HG03442 (cell line): ENCODE measurements at regions not wholly inside any gene's neighbourhood (a gene's known extent, or its start where the extent isn't known, plus 50 kb on each side); places are given as distances from the start of the nearest gene placed in this dataset.

Experiments
- ATAC-seq: cut with Tn5 transposase; IDR thresholded peaks from one replicate; pipeline ENCODE4 v1.9.1; 2021; ENCODE audit warnings: mild to moderate bottlenecking, moderate library complexity; ENCODE audit not compliant: unreplicated experiment

DNA sequence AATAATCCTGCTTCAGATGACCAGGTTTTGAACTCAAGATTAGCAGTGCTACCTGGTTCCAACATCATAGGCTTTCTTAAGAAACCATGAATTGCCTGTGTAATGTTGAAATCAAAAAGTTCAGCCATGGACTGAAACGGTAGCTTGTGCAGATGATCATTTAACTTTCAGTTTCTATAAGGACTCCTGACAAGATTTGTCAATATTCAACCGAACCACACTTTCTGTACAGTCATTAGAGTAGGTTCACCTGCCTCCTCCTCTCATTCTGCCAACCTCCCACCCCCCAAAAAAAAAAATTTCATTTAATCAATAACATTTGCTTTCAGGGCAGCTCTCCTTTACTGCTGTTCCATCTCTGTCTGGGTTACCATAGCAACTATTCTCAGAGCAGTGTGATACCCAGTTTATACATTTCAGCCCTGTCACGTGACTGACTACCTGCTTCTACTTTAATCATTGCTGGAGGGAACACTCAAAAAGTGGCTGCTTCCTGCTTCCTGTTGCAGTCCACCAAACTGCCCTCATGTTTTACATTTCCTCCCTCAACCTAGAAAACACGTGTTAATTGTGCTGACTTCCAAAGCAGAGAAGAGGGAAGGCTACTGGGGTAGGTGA lies 275.5 kb downstream of the SS18 start:
- ATAC-seq, result peak; percentile 84

DNA sequence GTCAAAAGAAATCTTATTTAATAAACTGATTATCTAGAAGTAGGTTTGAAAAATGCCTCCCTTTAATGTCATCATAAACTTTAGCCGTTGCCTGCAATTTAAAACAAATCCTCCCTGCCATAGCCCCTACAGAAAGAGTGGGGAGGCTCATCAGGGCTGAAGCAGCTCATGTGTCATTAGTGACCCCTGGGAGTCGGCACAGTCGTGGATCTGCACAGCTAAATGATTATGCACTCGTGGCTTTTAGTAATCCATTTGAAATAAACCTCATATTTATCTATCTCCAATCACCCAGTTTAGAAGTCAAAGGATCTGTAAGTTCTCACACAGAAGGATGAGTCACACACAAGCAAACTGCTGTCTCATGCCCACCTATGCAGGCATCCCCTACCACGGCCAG lies 277.3 kb downstream of the SS18 start:
- no peak for ATAC-seq

DNA sequence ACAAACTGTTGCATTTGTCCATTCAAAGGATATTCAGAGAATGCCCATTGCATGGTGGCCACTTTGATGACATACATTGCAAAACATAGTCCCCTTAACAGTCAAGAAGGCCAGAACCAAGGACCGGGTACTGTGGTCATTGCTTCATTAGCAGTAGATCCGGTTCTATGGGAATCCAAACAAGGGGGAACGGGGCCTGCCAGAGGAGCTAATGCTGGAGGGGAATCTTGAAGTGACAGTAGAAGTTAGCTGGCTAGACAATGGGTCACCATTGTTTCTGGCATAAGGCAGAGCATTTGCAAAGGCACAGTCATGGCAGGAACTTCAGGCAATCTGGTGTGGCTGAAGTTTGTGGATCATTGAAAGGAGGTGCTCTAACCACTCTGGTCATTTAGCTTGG lies 279.7 kb downstream of the SS18 start:
- ATAC-seq, result no peak

DNA sequence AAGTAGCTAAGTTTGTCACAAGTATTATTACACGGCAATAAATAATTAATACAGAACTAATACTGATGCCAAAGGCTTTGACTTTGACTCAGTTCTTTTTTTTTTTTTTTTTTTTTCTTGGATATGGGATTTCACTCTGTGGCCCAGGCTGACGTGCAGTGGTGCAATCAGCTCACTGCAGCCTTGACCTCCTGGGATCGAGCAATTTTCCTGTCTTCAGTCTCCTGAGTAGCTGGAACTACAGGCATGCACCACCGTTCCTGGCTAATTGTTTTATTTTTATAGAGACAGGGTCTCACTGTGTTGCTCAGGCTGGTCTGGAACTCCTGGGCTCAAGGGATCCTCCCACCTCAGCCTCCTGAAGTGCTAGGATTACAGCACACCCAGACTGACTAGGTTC lies 284.5 kb downstream of the SS18 start:
- no peak for ATAC-seq

DNA sequence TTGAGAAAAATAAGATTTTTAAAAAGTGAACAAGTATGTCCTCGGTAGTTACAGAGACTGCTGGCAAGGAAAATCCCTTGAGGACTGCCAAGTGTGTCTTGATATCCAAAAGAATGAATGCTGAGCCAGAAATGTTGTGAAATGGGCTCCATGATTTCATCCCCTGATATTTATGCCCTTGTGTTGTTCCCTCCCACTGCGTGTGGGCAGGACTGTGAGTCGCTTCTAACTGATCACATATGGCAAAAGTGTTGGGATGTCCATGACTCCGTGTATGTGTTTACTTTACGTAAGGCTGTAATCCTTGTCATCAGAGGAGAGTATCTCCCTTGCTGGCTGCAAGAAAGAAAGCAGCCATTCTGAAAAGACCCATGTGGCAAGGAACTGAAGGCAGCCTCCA lies 285.1 kb downstream of the SS18 start:
- no peak for ATAC-seq

DNA sequence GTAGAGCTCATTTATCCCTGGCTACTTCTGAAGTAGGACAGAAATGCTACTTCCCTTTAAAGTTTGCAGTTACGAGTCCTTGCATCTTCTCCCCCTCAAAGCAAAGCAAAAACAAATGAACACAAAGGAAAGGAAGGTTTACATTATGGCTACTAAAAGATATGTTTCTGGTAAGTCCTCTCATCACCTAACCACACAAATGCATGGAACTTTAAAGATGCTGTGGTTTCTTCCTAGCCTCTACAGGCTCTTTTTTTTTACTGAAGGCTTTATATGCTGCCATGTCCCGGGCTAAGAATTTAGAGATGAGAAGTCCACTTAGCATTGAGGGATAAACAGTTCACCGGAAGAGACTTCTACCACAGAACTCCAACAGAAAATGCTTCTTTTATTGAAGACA lies 291.2 kb downstream of the SS18 start:
- ATAC-seq, result no peak

DNA sequence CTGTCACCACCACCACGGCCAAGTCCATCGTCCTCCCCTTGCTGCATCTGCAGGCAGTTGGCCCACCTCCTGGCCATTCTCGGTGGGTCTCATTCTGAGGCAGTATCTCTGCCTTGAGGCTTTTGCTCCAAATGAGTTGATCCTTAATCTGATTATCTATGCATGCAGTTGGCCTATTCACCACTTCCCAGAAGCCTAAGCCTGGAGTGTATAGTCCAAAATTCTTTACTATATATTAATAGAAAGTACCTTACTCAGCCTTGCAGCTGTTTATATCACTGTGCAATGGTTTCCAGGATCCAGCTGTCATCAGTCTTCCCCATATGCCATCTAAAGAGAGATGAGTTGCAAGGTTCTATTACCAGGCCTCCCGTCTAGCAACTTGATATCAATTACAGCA lies 292.4 kb downstream of the SS18 start:
- no peak for ATAC-seq

DNA sequence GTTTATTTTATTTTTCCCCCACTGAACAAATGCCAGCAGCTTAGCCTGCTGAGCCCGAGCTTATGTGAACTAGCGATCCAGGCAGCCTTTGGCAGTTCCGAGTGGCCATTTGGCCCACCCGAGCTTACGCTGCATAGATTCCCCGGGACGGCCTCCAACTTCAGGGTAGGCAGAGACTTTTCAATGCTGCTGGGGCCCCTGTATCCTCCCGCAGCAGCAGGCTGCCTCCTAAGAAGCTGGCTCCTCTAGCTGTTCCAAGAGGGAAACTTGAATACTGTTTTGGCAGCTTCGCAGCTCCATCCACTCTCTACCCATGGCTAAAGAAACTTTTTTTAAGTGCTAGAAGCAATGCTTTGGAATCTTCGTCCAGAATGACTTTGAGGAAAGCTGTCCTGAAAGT lies 295.2 kb downstream of the SS18 start:
- ATAC-seq, result no peak

DNA sequence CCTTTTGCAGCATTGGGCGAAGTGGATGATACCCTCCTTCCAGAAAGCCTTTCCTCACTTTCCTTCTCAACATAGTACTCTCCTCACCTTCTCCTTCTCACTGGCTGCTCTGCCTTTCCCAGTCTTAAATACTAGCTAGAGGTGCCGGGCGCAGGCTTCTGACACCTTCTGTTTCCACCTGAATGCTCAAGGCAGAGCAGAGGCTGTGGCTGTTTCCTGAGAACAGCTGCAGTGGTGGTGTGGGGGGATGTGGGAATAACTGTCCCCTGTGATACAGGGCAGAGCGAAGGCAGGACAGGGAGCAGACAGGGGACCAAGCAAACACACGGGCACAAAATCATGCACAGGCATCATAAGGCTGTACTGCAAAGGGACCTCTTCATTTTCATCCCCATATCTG lies 303.1 kb downstream of the SS18 start:
- ATAC-seq, result no peak

DNA sequence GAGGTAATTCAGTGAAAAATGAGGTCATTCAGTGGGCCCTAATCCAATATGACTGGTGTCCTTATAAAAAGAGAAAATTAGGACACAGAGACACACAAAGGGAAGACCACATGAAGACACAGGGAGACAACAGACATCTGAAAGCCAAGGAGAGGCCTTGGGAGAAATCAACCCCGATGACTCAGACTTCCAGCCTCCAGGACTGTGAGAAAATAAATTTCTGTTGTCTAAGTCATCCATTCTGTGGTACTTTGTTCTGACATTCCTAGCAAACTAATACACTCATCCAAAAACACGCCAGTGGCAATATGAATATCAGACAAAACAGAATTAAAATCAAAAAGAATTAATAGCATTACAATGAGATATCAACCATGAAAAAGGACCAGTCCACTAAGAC lies 303.7 kb downstream of the SS18 start:
- no peak for ATAC-seq

DNA sequence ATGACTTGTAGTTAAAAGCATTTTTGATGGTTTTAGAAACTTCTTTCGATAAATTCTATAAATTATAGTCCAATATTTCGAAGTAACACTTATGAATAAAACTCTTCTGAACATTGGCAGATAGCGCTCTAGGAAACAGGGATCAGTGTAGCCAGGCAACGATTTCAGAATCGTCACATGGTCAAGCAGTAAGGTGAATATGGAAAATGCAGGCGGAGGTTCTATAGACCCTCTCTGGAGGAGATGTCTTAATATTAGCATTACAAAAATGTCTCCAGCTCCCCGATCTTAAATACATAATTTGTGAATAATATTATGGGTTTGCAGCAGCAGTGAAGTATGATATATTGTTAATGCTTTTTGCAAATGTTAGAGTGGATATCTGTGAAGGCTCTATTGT lies 310.3 kb downstream of the SS18 start:
- no peak for ATAC-seq

DNA sequence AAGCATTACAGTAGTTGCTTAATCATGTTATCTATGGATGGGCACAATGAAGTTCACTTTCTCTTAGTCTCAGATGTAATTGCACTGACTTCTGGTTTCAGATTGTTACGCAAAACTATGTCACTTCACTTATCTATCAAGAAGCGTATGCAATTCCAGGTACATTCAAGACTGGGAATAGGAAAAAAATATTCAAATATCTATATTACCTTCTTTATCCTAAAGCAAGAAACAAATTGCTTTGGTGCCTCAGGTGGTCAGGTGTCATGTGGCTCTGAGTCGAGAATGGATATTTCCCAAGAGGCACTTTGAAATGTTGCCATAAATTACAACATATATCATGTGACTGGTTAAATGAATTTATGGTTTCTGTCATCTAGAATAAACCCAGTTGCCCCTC lies 318.6 kb downstream of the SS18 start:
- ATAC-seq, result no peak

DNA sequence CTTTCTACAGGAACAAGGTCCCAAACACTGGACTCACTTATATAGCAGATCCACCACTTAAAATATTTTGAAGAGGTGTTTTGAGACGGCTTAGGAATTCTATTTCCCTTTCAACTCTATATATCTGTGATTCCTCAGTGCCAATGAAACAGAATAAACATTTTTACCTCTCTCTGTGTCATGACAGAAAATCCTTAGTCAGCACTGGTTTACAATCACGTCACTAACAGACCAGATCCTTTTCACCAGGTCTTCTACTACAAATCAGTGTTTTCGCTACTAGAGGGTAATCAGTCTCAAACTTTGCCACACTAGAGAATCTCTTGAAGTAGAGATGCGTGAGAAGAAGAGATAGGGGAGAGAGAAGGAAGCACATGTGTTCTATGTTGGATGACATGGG lies 325.6 kb downstream of the SS18 start:
- ATAC-seq, result no peak

DNA sequence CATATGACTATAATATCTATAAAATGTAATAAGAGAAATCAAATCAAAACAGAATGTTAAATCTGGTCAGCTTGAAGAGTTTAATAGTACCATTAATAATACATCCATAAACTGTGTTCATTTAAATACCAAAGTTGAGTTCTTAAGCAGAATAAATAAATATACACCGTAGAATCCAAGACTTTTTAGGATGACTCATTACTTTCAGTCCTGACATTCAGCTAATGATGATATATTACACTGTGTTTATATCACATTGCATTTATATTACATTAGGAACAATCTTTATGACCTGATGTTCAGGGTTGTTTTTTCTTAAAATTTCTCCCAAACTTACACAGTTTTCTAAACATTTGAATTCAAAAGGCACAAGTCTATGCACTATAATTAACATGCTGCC lies 331.3 kb downstream of the SS18 start:
- ATAC-seq, result no peak

DNA sequence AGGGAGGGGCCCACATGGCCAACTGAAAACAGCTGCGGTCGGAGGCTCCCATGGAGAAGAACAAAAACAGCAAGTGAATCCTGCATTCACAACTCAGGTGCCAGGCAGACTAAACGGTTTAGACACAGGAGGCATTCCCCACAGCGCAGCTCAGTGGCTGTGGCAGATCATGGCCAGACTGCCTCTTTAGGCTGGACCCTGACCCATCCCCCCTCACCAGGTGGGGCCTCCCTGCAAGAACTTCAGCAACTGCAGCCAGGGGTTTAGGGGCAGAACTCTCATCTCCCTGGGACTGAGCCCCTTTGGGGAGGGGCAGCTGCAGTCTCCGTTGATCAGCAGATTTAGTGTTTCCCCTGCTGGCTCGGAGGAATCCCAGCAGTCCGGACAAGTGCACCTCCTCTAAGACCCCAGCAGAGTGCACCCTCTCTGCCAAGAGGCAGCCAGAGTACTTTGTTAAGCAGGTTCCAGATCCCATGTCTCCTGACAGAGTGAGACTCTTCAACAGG lies 346.7 kb downstream of the SS18 start:
- no peak for ATAC-seq

DNA sequence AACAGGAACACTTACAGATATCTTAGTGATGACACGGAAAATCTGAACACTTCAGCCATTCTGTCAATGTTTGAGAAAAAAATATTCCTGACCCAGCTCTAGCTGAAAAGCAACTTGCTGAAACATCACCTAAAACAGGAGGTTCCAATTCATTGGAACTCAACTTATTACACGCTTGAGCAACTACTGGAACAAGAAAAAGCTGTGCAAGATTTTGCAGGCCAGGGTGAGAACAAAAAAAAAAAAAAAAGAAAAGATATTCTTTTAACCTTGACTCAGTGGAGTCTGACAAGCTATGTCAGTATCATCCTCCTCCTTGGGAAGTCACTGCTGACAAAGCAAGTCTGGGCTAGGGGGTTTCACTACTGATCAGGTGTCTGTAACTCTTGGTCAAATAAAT lies 351.0 kb downstream of the SS18 start:
- ATAC-seq, result no peak

DNA sequence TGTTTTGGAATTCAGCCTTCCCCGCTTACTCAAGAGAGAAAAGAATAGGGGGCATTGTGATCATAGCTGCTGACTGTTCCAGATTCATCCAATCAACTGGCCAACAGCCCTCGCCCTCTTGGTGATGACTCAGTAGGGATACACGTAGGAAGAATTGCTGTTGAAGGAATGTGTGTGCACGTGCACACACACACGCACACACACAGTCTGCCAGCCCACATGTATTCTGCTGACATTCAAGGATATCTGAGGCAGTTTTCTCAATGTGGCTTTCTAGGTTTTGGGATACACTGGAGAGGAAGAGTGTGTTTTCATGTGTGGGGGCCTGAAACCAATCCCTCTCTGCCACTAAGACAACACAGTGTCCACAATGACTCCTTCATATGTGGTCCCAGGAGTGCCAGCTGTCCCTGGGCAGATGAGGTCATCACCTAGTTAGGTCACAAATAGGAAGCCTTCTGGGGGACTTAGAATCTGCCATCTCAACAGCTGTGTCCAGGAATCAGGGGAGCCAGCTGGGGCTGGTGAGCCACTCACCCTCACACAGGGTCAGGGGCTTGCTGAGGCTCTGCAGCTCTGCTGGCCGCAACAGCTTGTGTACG lies 352.6 kb downstream of the SS18 start:
- no peak for ATAC-seq

DNA sequence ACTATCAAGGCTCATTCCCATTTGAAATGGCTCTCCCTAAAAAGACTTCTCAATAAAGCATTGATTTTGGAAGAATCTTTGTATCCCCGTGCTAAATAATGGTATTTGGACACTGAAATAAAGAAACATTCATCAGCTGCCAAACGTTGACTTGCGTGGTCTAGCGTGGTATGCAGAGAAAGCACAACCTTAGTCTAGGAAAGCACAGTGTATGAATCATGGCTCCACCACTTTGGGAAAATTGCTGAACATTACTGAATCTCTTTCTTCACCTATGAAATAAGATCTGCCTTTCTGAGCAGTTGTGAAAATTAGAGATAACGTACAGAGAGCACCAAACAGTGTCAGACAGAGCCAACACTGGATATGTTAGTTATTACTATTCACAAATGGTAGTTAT lies 353.9 kb downstream of the SS18 start:
- no peak for ATAC-seq

DNA sequence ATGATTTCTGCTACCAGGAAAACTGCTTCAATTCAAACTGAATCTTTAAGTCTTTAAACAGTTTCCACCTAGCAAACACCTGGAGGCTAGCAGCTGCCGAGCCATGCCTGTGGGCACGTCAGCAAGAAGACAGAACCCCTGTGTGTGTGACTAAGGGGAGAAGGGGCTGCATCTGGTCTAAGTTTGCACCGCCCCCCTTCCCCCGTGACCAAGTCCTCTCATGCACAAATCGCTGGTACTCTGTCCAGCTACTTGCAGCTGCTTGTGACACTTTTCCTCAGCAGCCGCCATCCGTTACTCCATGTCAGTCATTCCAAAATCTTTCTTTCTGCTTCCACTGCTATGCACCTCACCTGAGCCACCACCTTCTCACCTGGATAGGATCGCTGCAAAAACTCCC lies 355.0 kb downstream of the SS18 start:
- ATAC-seq, result no peak

DNA sequence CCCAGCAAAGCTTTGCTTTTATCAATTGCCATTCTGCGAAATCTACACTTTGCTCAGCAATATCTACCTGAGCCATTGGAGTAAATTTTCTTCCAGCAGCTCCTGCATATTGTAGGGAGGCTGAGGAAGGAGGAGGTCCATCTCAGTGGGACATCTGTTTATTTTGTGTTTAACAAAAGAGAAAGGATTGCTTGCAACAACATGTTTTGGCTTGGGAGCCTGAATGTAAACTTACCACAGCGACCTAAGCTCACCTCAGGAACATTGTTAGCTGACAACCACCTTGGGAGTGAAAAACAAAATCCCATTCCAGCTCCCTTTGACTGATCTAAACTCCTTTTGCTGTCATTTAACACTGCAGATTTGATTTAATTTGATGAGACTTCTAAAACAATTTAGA lies 356.1 kb downstream of the SS18 start:
- ATAC-seq, result no peak

DNA sequence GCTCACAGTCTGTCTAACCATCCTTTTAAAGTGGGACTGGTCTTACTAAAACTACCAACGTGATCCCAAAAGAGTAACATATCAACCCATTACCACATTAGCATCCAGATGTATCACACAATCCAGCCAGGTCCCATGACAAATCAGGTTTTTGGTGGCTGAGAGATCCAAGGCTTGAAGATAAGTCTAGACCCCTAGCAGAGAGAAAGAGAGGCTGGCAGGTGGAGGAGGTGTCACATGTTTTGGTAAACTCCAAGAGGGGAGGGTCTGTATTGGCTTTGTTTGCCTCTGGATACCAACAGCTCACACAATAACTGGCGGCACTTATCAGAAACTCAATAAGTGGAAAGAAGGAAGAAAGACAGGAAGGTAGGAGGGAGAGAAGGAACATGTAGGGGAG lies 357.6 kb downstream of the SS18 start:
- ATAC-seq, result no peak

DNA sequence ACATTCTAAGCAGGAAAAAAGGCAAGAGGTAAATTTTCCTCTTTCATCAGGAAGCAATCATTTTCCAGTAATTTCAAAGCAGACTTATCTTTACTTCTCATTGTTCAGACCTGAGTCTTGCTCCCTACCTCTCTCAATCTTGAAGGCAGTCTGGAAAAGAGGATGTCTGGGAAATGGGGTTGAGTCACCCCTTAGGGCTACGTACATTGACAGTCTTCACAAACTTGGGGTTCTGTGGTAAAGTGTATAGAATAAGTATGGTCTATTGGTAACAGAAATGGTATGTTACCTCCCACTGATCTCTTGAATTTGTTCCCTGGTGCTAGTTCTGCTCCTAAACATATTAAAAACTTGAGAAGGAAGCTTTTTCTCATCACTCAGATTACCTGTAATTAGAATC lies 361.3 kb downstream of the SS18 start:
- no peak for ATAC-seq
